Bronchial epithelial cell (primary cell): ENCODE measurements at regions not wholly inside any gene's neighbourhood (a gene's known extent, or its start where the extent isn't known, plus 50 kb on each side); places are given as distances from the start of the nearest gene placed in this dataset.

Source experiments
- DNase-seq: peaks from one replicate; pipeline ENCODE4 v3.0.0-alpha.2; 2010; ENCODE audit warnings: low read depth
- FAIRE-seq: peaks from 2 replicates; lab custom pipeline; 2011; peaks lifted over from hg19 to GRCh38; lab: Jason Lieb, UNC
- H3K27me3 ChIP-seq: 2 replicates; pipeline ENCODE4 v1.5.1; 2011; ENCODE audit warnings: low read length; ENCODE audit not compliant: control insufficient read depth, insufficient read depth
- H3K36me3 ChIP-seq: 2 replicates; pipeline ENCODE4 v1.5.1; 2011; ENCODE audit warnings: low read length; ENCODE audit not compliant: control insufficient read depth, insufficient read depth
- H3K4me3 ChIP-seq: 2 replicates; pipeline ENCODE4 v1.5.1; 2011; ENCODE audit warnings: mild to moderate bottlenecking, low read depth, low read length, control low read depth
- CTCF ChIP-seq: IDR thresholded peaks from 2 replicates; pipeline ENCODE4 v1.5.1; 2011; ENCODE audit warnings: mild to moderate bottlenecking, moderate library complexity, low read length, control low read depth, inconsistent platforms; ENCODE audit not compliant: insufficient read depth, severe bottlenecking

- no peak for TF ChIP-seq CTCF
- no peaks in the 10 kb centered on the region for H3K27me3 ChIP-seq
- H3K36me3 ChIP-seq: no peaks in the 10 kb centered on the region
- H3K4me3 ChIP-seq: no peak overlapping the region
- no peak for FAIRE-seq
- DNase-seq: no peak
These were observed 1048.2 kb downstream of the TTLL7 start for GRCh38 chr1:82950606-82951200.

GRCh38 chr1:82948386-82948785, 1050.5 kb downstream of the TTLL7 start:
- no peak for TF ChIP-seq CTCF
- Histone ChIP-seq H3K36me3 (no peaks in the 10 kb centered on the region), H3K4me3 (no peak overlapping the region), H3K27me3 (no peaks in the 10 kb centered on the region)
- FAIRE-seq: no peak
- no peak for DNase-seq

- Histone ChIP-seq H3K27me3 (no peaks in the 10 kb centered on the region), H3K36me3 (no peaks in the 10 kb centered on the region), H3K4me3 (no peak overlapping the region)
- DNase-seq: no peak
- no peak for TF ChIP-seq CTCF
- FAIRE-seq: no peak
These were observed 1051.7 kb downstream of the TTLL7 start for GRCh38 chr1:82947278-82947677.

- H3K36me3 ChIP-seq: no peaks in the 10 kb centered on the region
- no peak for TF ChIP-seq CTCF
- no peak overlapping the region for H3K4me3 ChIP-seq
- DNase-seq: no peak
- H3K27me3 ChIP-seq: no peaks in the 10 kb centered on the region
- no peak for FAIRE-seq
These were observed 1052.8 kb downstream of the TTLL7 start for GRCh38 chr1:82946096-82946605.

GRCh38 chr1:82944822-82945221, 1054.1 kb downstream of the TTLL7 start:
- Histone ChIP-seq H3K4me3 (no peak overlapping the region), H3K36me3 (no peaks in the 10 kb centered on the region), H3K27me3 (no peaks in the 10 kb centered on the region)
- TF ChIP-seq CTCF: no peak
- DNase-seq: no peak
- FAIRE-seq: no peak

- DNase-seq (no peak), FAIRE-seq (no peak)
- no peaks in the 10 kb centered on the region for H3K36me3 ChIP-seq
These were observed 1064.9 kb downstream of the TTLL7 start for GRCh38 chr1:82934074-82934473.

More at GRCh38 chr1:82934074-82934473, 1064.9 kb downstream of the TTLL7 start:
- Histone ChIP-seq H3K27me3 (no peaks in the 10 kb centered on the region), H3K4me3 (no peak overlapping the region)
- no peak for TF ChIP-seq CTCF
